Testis (tissue), 2 donors: ENCODE measurements at regions not wholly inside any gene's neighbourhood (a gene's known extent, or its start where the extent isn't known, plus 50 kb on each side); places are given as distances from the start of the nearest gene placed in this dataset.

ENCODE experiments used
- CTCF ChIP-seq, 3 experiments: fragments of 450-650 bp in 2 of 3; fragments of 200-600 bp in 1 of 3; sonication (generic) in 1 of 3; IDR thresholded peaks; one replicate each; pipeline ENCODE4 v1.5.1; 2016 to 2019; ENCODE audit warnings: antibody characterized with exemption in 3 of 3, mild to moderate bottlenecking in 2 of 3, moderate library complexity in 1 of 3
- POLR2A ChIP-seq: fragments of 450-650 bp; IDR thresholded peaks from one replicate; pipeline ENCODE4 v1.6.1; 2017; ENCODE audit warnings: antibody characterized with exemption, mild to moderate bottlenecking, moderate library complexity

- TF ChIP-seq CTCF (IDR thresholded peaks at IDR 0.05) = no peak
- no peak for TF ChIP-seq POLR2A
Measured at GRCh38 chr4:72777436-72777835, 208.4 kb upstream of the ADAMTS3 start.
